PC-9 (cell line): ENCODE measurements at regions not wholly inside any gene's neighbourhood (a gene's known extent, or its start where the extent isn't known, plus 50 kb on each side); places are given as distances from the start of the nearest gene placed in this dataset.

Experiments
- BruUV-seq: library from RNA; stranded (reverse); fragments of 400-500 nt; replicated peaks from 2 replicates; lab custom pipeline; 2021; lab: Mats Ljungman, UMichigan
- CTCF ChIA-PET: fragments of 300-600 bp; sonication (Branson Sonifier 250); formaldehyde crosslinking; loops from one replicate; lab custom pipeline; 2022; ENCODE audit warnings: antibody characterized with exemption; lab: Charles Lee
- POLR2A ChIA-PET: fragments of 300-600 bp; sonication (Branson Sonifier 250); formaldehyde crosslinking; loops from one replicate; lab custom pipeline; 2022; ENCODE audit warnings: antibody characterized with exemption; ENCODE audit not compliant: unreplicated experiment; lab: Charles Lee
- DNase-seq, 2 experiments: peaks; one replicate each; pipeline versions ENCODE4 v3.0.0 to v3.0.0-alpha.2; 2015 to 2022; ENCODE audit warnings: mixed read lengths in 1 of 2
- H2AFZ ChIP-seq: fragments of 200-600 bp; sonication (generic); 2 replicates; pipeline ENCODE4 v1.8.1; 2017; ENCODE audit warnings: antibody characterized with exemption
- H3F3A ChIP-seq: fragments of 200-600 bp; sonication (generic); 2 replicates; pipeline ENCODE4 v1.8.1; 2017; ENCODE audit warnings: antibody characterized with exemption, mild to moderate bottlenecking, low read depth; ENCODE audit not compliant: insufficient read depth
- H3K27ac ChIP-seq: fragments of 200-600 bp; sonication (generic); 2 replicates; pipeline ENCODE4 v1.6.1; 2016; ENCODE audit warnings: mixed run types
- H3K27me3 ChIP-seq: fragments of 200-600 bp; sonication (generic); 2 replicates; pipeline ENCODE4 v1.6.1; 2016; ENCODE audit warnings: low read depth, mixed run types; ENCODE audit not compliant: insufficient read depth
- H3K36me3 ChIP-seq: fragments of 200-600 bp; sonication (generic); 2 replicates; pipeline ENCODE4 v1.6.1; 2016; ENCODE audit warnings: low read depth, mixed run types
- H3K4me1 ChIP-seq: fragments of 200-600 bp; sonication (generic); replicated peaks from 2 replicates; pipeline ENCODE4 v1.6.1; 2016; ENCODE audit warnings: mixed run types; ENCODE audit not compliant: insufficient read depth
- H3K4me2 ChIP-seq: fragments of 200-600 bp; sonication (generic); 2 replicates; pipeline ENCODE4 v1.6.1; 2017; ENCODE audit warnings: mixed run types
- H3K4me3 ChIP-seq: fragments of 200-600 bp; sonication (generic); 2 replicates; pipeline ENCODE4 v1.6.1; 2016; ENCODE audit warnings: mixed run types
- H3K79me2 ChIP-seq: fragments of 200-600 bp; sonication (generic); 2 replicates; pipeline ENCODE4 v1.6.1; 2017; ENCODE audit warnings: low read depth, mixed run types
- H3K9me2 ChIP-seq: fragments of 200-600 bp; sonication (generic); 2 replicates; pipeline ENCODE4 v1.8.1; 2017; ENCODE audit warnings: mild to moderate bottlenecking; ENCODE audit not compliant: insufficient read depth
- H3K9me3 ChIP-seq: fragments of 200-600 bp; sonication (generic); 2 replicates; pipeline ENCODE4 v1.8.1; 2016; ENCODE audit warnings: low read depth; ENCODE audit not compliant: insufficient read depth
- H4K20me1 ChIP-seq: fragments of 200-600 bp; sonication (generic); 2 replicates; pipeline ENCODE4 v1.8.1; 2017; ENCODE audit not compliant: insufficient read depth
- EZH2 ChIP-seq: fragments of 200-600 bp; sonication (generic); IDR thresholded peaks from 2 replicates; pipeline ENCODE4 v1.8.0; 2017; ENCODE audit warnings: antibody characterized with exemption, low read depth
- intact Hi-C: fragments of 100-400 bp; cut with micrococcal nuclease; formaldehyde crosslinking; loops from one replicate; pipeline ENCODE4 v1.10.0; 2022; ENCODE audit not compliant: unreplicated experiment
- TF ChIP-seq, protein P1 (sequence below): fragments of 200-600 bp; sonication (generic); conservative IDR thresholded peaks from 2 replicates; pipeline ENCODE4 v1.6.1; 2017; ENCODE audit warnings: mixed run types, antibody characterized with exemption, mild to moderate bottlenecking, moderate library complexity

DNA sequence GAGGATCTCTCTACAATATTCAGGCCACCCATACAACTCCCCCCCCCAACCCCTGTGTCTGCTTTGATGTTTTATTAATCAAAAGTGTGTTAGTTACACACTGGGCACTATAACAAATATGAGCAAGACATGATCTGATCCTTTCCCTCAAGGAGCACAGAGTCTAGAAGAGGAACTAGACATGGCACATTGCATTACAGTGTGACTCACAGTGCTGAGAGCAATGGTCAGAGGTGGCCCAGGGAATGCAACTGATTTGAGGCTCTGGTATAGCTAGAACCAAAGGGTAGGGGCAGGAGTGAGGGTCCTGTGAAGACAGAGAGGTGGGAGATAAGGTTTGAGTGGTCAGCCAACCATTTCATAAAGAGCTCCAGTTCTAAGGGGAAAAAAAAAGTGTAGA is 539.2 kb downstream of the ACTL7B start:
- Histone ChIP-seq H3K27ac (no peak overlapping the region), H3K36me3 (no peaks in the 10 kb centered on the region), H3K9me3 (no peaks in the 10 kb centered on the region; the same call in 1 of the 2 replicates), H4K20me1 (no peaks in the 10 kb centered on the region), H3K79me2 (no peaks in the 10 kb centered on the region), H3K4me3 (no peak overlapping the region), H3F3A (no peaks in the 10 kb centered on the region), H3K27me3 (no peaks in the 10 kb centered on the region), H3K9me2 (no peaks in the 10 kb centered on the region), H3K4me2 (no peak overlapping the region), H3K4me1 (no peaks in the 10 kb centered on the region), H2AFZ (no peak overlapping the region)
- intact Hi-C loops: no loop called here
- POLR2A ChIA-PET: no interaction called here
- BruUV-seq: no TSS peak
- no peak for DNase-seq
- TF ChIP-seq, protein P1, sequence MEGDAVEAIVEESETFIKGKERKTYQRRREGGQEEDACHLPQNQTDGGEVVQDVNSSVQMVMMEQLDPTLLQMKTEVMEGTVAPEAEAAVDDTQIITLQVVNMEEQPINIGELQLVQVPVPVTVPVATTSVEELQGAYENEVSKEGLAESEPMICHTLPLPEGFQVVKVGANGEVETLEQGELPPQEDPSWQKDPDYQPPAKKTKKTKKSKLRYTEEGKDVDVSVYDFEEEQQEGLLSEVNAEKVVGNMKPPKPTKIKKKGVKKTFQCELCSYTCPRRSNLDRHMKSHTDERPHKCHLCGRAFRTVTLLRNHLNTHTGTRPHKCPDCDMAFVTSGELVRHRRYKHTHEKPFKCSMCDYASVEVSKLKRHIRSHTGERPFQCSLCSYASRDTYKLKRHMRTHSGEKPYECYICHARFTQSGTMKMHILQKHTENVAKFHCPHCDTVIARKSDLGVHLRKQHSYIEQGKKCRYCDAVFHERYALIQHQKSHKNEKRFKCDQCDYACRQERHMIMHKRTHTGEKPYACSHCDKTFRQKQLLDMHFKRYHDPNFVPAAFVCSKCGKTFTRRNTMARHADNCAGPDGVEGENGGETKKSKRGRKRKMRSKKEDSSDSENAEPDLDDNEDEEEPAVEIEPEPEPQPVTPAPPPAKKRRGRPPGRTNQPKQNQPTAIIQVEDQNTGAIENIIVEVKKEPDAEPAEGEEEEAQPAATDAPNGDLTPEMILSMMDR: no peak
- no peak for TF ChIP-seq EZH2
- CTCF ChIA-PET: no interaction called here

DNA sequence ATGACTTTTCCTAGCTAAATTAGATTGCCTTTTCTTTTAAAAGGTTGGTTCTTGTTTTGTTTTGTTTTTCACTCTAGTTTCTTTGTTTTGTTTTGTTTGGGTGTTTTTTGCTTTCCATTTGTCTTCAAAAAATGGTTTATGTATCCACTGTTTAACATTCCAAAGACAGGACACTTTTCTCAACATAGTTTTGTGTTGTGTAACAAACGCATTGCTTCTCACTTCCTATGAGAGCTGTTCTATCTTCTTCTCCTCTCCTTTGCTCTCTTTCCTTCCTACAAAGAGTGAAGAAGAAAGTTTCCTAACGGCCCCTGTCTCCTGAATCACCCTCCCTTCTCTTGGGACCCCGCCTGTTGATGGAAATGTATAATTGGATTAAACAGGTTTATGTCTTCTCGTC is 539.7 kb downstream of the ACTL7B start:
- H3K4me1 ChIP-seq: no peaks in the 10 kb centered on the region
- POLR2A ChIA-PET: no interaction called here

DNA sequence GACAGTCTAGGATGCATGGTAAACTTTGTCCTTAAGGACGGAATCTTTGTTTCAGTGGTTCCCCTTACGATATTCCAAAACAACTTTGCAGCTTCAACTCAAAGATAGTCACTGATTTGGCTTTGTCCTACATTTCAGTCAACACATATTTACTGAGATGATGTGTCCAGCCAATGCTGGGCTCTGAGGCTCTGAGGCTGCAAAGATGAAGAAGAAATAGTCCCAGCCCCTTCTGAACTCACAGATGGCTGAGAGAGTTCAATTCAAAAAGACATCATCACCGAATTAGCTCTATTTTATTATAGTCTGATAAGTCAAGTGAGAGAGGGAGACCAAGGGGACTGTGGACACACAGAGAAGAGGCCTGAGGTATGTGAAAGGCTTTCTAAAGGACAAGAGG is 544.0 kb downstream of the ACTL7B start:
- intact Hi-C loops: no loop called here
- Histone ChIP-seq H3K79me2 (no peaks in the 10 kb centered on the region), H3K4me3 (no peak overlapping the region), H3K4me2 (no peak overlapping the region), H3K36me3 (no peaks in the 10 kb centered on the region), H3K4me1 (no peaks in the 10 kb centered on the region), H3K27ac (no peak overlapping the region), H4K20me1 (no peaks in the 10 kb centered on the region), H3K27me3 (no peaks in the 10 kb centered on the region), H3K9me3 (peaks cover 9% of the 10 kb centered on the region; the same call in 1 of the 2 replicates), H3K9me2 (no peaks in the 10 kb centered on the region), H2AFZ (no peak overlapping the region), H3F3A (no peaks in the 10 kb centered on the region)
- POLR2A ChIA-PET: interaction anchor here (0.6 kb wide), 1 partner anchor 10 kb away, joined by 14 read pairs; no protein-coding TSS in a partner anchor
- TF ChIP-seq, protein P1: no peak
- no peak for TF ChIP-seq EZH2
- CTCF ChIA-PET: no interaction called here
- no TSS peak for BruUV-seq
- no peak for DNase-seq

More for the DNA sequence above, 539.7 kb downstream of the ACTL7B start:
- Histone ChIP-seq H3K4me3 (no peak overlapping the region), H3K9me2 (no peaks in the 10 kb centered on the region), H3K36me3 (no peaks in the 10 kb centered on the region), H4K20me1 (no peaks in the 10 kb centered on the region), H3K27ac (no peak overlapping the region), H2AFZ (no peak overlapping the region), H3K79me2 (no peaks in the 10 kb centered on the region), H3K27me3 (no peaks in the 10 kb centered on the region), H3K4me2 (no peak overlapping the region), H3K9me3 (no peaks in the 10 kb centered on the region; the same call in 1 of the 2 replicates), H3F3A (no peaks in the 10 kb centered on the region)
- no TSS peak for BruUV-seq
- intact Hi-C loops: no loop called here
- CTCF ChIA-PET: no interaction called here
- no peak for TF ChIP-seq EZH2
- TF ChIP-seq, protein P1: no peak
- no peak for DNase-seq
